KMS-11 (cell line): ENCODE measurements at regions not wholly inside any gene's neighbourhood (a gene's known extent, or its start where the extent isn't known, plus 50 kb on each side); places are given as distances from the start of the nearest gene placed in this dataset.

Experiments
- H2AFZ ChIP-seq: fragments of 200-600 bp; sonication (generic); 2 replicates; pipeline ENCODE4 v1.6.1; 2016; ENCODE audit warnings: antibody characterized with exemption, mixed run types, low read depth
- H3K27ac ChIP-seq: fragments of 200-600 bp; sonication (generic); 2 replicates; pipeline ENCODE4 v1.6.1; 2016; ENCODE audit warnings: mild to moderate bottlenecking, mixed run types
- H3K27me3 ChIP-seq: fragments of 200-600 bp; sonication (generic); 2 replicates; pipeline ENCODE4 v1.6.1; 2017; ENCODE audit warnings: mild to moderate bottlenecking, low read depth, mixed run types, moderate library complexity; ENCODE audit not compliant: insufficient read depth
- H3K36me3 ChIP-seq: fragments of 200-600 bp; sonication (generic); 2 replicates; pipeline ENCODE4 v1.6.1; 2017; ENCODE audit warnings: mild to moderate bottlenecking, mixed run types; ENCODE audit not compliant: insufficient read depth
- H3K4me1 ChIP-seq: fragments of 200-600 bp; sonication (generic); 2 replicates; pipeline ENCODE4 v1.6.1; 2016; ENCODE audit warnings: mild to moderate bottlenecking, low read depth, mixed run types; ENCODE audit not compliant: poor library complexity, severe bottlenecking
- H3K4me2 ChIP-seq: fragments of 200-600 bp; sonication (generic); 2 replicates; pipeline ENCODE4 v1.7.0; 2016; ENCODE audit warnings: mild to moderate bottlenecking, mixed run types
- H3K4me3 ChIP-seq: fragments of 200-600 bp; sonication (generic); IDR thresholded peaks from 2 replicates; pipeline ENCODE4 v1.6.1; 2017; ENCODE audit warnings: low read depth, low read length, mixed read lengths; ENCODE audit not compliant: insufficient read depth
- H3K79me2 ChIP-seq: fragments of 200-600 bp; sonication (generic); 2 replicates; pipeline ENCODE4 v1.6.1; 2016; ENCODE audit warnings: low read depth, mixed run types; ENCODE audit not compliant: insufficient read depth
- H3K9ac ChIP-seq: fragments of 200-600 bp; sonication (generic); 2 replicates; pipeline ENCODE4 v1.6.1; 2016; ENCODE audit warnings: mild to moderate bottlenecking, mixed run types
- H4K20me1 ChIP-seq: fragments of 200-600 bp; sonication (generic); 2 replicates; pipeline ENCODE4 v1.6.1; 2016; ENCODE audit warnings: mild to moderate bottlenecking, mixed run types; ENCODE audit not compliant: insufficient read depth
- CTCF ChIP-seq: fragments of 200-600 bp; sonication (generic); conservative IDR thresholded peaks from 2 replicates; pipeline ENCODE4 v1.6.1; 2017; ENCODE audit warnings: low read depth, mild to moderate bottlenecking, antibody characterized with exemption, low read length, moderate library complexity, mixed read lengths

GRCh38 chr9:91067306-91067860 lies 265.8 kb downstream of the SYK start:
- Histone ChIP-seq H3K27me3 (no peaks in the 10 kb centered on the region), H3K79me2 (no peaks in the 10 kb centered on the region), H3K27ac (no peak overlapping the region), H3K9ac (no peak overlapping the region), H3K4me3 (no peak overlapping the region), H2AFZ (no peak overlapping the region), H3K4me1 (peaks cover 3% of the 10 kb centered on the region), H3K36me3 (no peaks in the 10 kb centered on the region), H4K20me1 (no peaks in the 10 kb centered on the region), H3K4me2 (no peak overlapping the region)
- no peak for TF ChIP-seq CTCF

GRCh38 chr9:91071184-91071990 lies 269.8 kb downstream of the SYK start:
- no peak overlapping the region for H3K9ac ChIP-seq
- no peaks in the 10 kb centered on the region for H4K20me1 ChIP-seq
- no peak overlapping the region for H3K4me2 ChIP-seq

DNA sequence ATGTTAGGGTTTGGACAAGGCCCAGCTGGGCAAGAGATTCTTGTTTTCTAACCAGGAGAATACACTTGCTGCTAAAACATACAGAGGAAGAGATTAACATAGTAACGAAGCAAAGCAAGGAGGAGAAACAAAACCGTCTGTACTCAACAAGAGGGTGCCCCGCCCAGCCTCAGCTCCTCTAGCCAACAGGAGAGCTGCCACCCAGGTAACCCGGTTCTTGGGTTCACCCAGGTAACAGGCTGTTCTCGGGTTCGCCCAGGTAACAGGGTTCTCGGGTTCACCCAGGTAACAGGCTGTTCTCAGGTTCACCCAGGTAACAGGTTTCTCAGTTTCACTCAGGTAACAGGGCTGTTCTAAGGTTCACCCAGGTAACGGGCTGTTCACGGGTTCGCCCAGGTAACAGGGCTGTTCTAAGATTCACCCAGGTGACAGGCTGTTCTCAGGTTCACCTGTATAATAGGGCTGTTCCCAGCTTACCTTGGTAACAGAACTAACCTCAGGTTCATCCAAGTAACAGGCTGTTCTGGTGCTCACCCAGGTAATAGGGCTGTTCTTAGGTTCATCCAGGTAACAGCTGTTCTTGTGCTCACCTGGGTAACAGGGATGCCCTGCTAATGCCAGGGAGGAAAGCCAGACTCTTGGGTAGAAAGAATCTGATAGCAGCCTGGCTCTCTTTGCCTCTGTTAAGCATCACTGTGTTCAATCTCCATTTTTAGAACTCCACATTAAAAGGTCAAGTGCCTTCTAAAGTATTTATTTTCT lies 271.6 kb downstream of the SYK start:
- Histone ChIP-seq H2AFZ (no peak overlapping the region), H3K36me3 (no peaks in the 10 kb centered on the region), H3K27ac (no peak overlapping the region), H3K79me2 (no peaks in the 10 kb centered on the region), H3K27me3 (no peaks in the 10 kb centered on the region), H3K4me3 (no peak overlapping the region), H3K4me2 (no peak overlapping the region), H4K20me1 (no peaks in the 10 kb centered on the region), H3K9ac (no peak overlapping the region), H3K4me1 (peaks cover 3% of the 10 kb centered on the region)
- no peak for TF ChIP-seq CTCF

More at GRCh38 chr9:91071184-91071990, 269.8 kb downstream of the SYK start:
- Histone ChIP-seq H3K4me3 (no peak overlapping the region), H3K27ac (no peak overlapping the region), H3K79me2 (no peaks in the 10 kb centered on the region), H3K4me1 (peaks cover 3% of the 10 kb centered on the region), H3K27me3 (no peaks in the 10 kb centered on the region), H2AFZ (no peak overlapping the region), H3K36me3 (no peaks in the 10 kb centered on the region)
- no peak for TF ChIP-seq CTCF

DNA sequence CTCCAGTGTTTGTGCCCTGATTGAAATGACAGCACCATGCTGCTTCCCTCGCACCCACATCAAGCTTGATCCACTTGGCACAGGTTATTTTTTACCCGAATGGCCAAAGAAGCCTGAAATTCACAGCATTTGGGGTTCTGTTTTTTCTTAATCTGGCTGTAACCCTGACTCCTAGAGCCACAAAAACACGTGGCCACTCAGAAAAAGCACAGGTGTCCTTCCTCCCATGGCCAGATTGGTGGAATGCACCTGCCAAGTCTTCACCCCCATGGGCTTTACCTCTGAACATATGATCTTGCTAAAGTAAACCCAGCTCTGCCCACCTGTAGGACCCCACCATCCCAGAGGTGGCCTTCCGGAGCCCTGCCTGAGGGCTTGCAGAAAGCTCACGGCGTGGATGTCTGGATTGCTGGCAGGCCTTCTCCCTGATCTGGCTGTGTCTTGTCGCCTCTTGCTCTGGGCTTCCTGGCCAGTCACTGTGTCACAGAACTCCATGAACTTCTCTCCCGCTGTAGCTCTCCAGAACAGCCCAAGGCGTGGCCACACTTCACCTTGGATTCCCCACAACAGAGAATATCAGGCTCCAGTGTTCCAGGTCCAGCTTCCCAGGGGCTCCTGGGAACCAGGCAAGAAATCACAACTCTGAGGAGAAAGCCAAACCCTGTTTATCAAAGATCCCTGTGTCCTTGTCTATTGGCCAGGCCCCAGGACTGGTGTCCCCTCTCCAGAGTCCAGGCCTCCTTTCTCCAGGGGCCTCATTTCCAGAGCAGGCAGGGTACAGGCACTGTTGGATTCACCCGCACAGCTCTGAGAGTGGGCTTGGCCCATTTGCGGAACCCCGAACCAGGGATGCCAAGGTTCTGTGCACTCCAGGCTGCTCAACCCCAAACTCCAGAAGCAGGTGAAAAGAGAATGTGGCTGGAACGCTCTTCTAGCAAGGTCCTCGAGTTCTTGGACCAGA lies 272.5 kb downstream of the SYK start:
- H3K4me1 ChIP-seq = peaks cover 3% of the 10 kb centered on the region
- H4K20me1 ChIP-seq = no peaks in the 10 kb centered on the region
- no peak overlapping the region for H2AFZ ChIP-seq
- H3K79me2 ChIP-seq = no peaks in the 10 kb centered on the region
- H3K4me3 ChIP-seq = no peak overlapping the region
- H3K27me3 ChIP-seq = no peaks in the 10 kb centered on the region
- TF ChIP-seq CTCF = no peak
- H3K27ac ChIP-seq = no peak overlapping the region
- no peaks in the 10 kb centered on the region for H3K36me3 ChIP-seq
- H3K4me2 ChIP-seq = no peak overlapping the region
- H3K9ac ChIP-seq = no peak overlapping the region
